Activated T-cell treated with anti-CD3 and anti-CD28 coated beads for 48 hours (primary cell): ENCODE measurements at regions not wholly inside any gene's neighbourhood (a gene's known extent, or its start where the extent isn't known, plus 50 kb on each side); places are given as distances from the start of the nearest gene placed in this dataset.
"Not testable (repeated sequence)": the region's sequence is repeated elsewhere in the genome, so short reads cannot be mapped to it uniquely, and the experiment has no call there.

Experiments used
- DNase-seq: peaks from one replicate; pipeline ENCODE4 v3.0.0-alpha.2; 2020; ENCODE audit warnings: low read depth

GRCh38 chr2:83969085-83969484 lies 490.0 kb downstream of the SUCLG1 start:
- DNase-seq = no peak

- no peak for DNase-seq
These were observed 491.2 kb downstream of the SUCLG1 start for GRCh38 chr2:83967854-83968253.

- DNase-seq = not testable (repeated sequence)
These were observed 492.1 kb downstream of the SUCLG1 start for GRCh38 chr2:83966946-83967345.

- no peak for DNase-seq
These were observed 497.6 kb downstream of the SUCLG1 start for GRCh38 chr2:83961512-83961911.

- no peak for DNase-seq
These were observed 498.7 kb downstream of the SUCLG1 start for GRCh38 chr2:83960371-83960770.

GRCh38 chr2:83959266-83959665 lies 499.8 kb downstream of the SUCLG1 start:
- DNase-seq = no peak

- DNase-seq = no peak
These were observed 502.1 kb downstream of the SUCLG1 start for GRCh38 chr2:83956991-83957390.

GRCh38 chr2:83953697-83954096 lies 505.4 kb downstream of the SUCLG1 start:
- DNase-seq = no peak

GRCh38 chr2:83951378-83951947 lies 507.6 kb downstream of the SUCLG1 start:
- DNase-seq = no peak

GRCh38 chr2:83949361-83949760 lies 509.7 kb downstream of the SUCLG1 start:
- no peak for DNase-seq

GRCh38 chr2:83944191-83944590 lies 514.9 kb downstream of the SUCLG1 start:
- DNase-seq = no peak

GRCh38 chr2:83943265-83943664 lies 515.8 kb downstream of the SUCLG1 start:
- no peak for DNase-seq

- DNase-seq = no peak
These were observed 517.2 kb downstream of the SUCLG1 start for GRCh38 chr2:83941886-83942285.

GRCh38 chr2:83933749-83934148 lies 525.3 kb downstream of the SUCLG1 start:
- DNase-seq = no peak

GRCh38 chr2:83923531-83923930 lies 535.5 kb downstream of the SUCLG1 start:
- DNase-seq = no peak

- no peak for DNase-seq
These were observed 542.5 kb downstream of the SUCLG1 start for GRCh38 chr2:83916559-83916958.

GRCh38 chr2:83915381-83915780 lies 543.7 kb downstream of the SUCLG1 start:
- no peak for DNase-seq

GRCh38 chr2:83908750-83909149 lies 550.3 kb downstream of the SUCLG1 start:
- no peak for DNase-seq

- no peak for DNase-seq
These were observed 557.8 kb downstream of the SUCLG1 start for GRCh38 chr2:83901317-83901716.

- no peak for DNase-seq
These were observed 558.2 kb downstream of the SUCLG1 start for GRCh38 chr2:83900862-83901261.

- DNase-seq = no peak
These were observed 559.8 kb downstream of the SUCLG1 start for GRCh38 chr2:83899271-83899670.

GRCh38 chr2:83894976-83895375 lies 564.1 kb downstream of the SUCLG1 start:
- DNase-seq = no peak

- DNase-seq = no peak
These were observed 571.3 kb downstream of the SUCLG1 start for GRCh38 chr2:83887757-83888156.

GRCh38 chr2:83879127-83879526 lies 580.0 kb downstream of the SUCLG1 start:
- no peak for DNase-seq

- not testable (repeated sequence) for DNase-seq
These were observed 581.8 kb downstream of the SUCLG1 start for GRCh38 chr2:83877261-83877660.
